A549 (cell line): ENCODE measurements at regions not wholly inside any gene's neighbourhood (a gene's known extent, or its start where the extent isn't known, plus 50 kb on each side); places are given as distances from the start of the nearest gene placed in this dataset.

Experiments
- CTCF ChIP-seq: fragments of >200 bp; sonication (Bioruptor Twin); formaldehyde crosslinking; IDR thresholded peaks from 3 replicates; pipeline ENCODE4 v1.5.1; 2016
- ELK1 ChIP-seq: fragments of 150-350 bp; IDR thresholded peaks from 2 replicates; pipeline ENCODE4 v1.6.1; 2014; ENCODE audit warnings: low read depth, mild to moderate bottlenecking, low read length
- EP300 ChIP-seq, 2 experiments: fragments of >200 bp; sonication (Bioruptor Twin); formaldehyde crosslinking; IDR thresholded peaks; 2 replicates in 1 of 2; 3 replicates in 1 of 2; pipeline ENCODE4 v1.6.1; 2016 to 2017
- HOXA7 ChIP-seq: fragments of 250-450 bp; sonication (Bioruptor Pico); IDR thresholded peaks from 2 replicates; pipeline ENCODE4 v1.5.0; 2020; ENCODE audit warnings: mild to moderate bottlenecking, moderate library complexity
- JUN ChIP-seq, 2 experiments: fragments of >200 bp; sonication (Bioruptor Twin); formaldehyde crosslinking; IDR thresholded peaks; 2 replicates in 1 of 2; 3 replicates in 1 of 2; pipeline ENCODE4 v1.6.1; 2016 to 2017
- KDM1A ChIP-seq: fragments of 200-600 bp; sonication (generic); IDR thresholded peaks from 2 replicates; pipeline ENCODE4 v1.6.1; 2016; ENCODE audit warnings: low read depth, mild to moderate bottlenecking
- NFE2L2 ChIP-seq: fragments of 150-350 bp; conservative IDR thresholded peaks from 2 replicates; pipeline ENCODE4 v1.6.1; 2014; ENCODE audit warnings: low read length
- NR3C1 ChIP-seq: fragments of >200 bp; sonication (Bioruptor Twin); formaldehyde crosslinking; IDR thresholded peaks from 3 replicates; pipeline ENCODE4 v1.6.1; 2017
- PHF8 ChIP-seq: fragments of 200-600 bp; sonication (generic); IDR thresholded peaks from 2 replicates; pipeline ENCODE4 v1.6.1; 2016; ENCODE audit warnings: low read depth, mild to moderate bottlenecking, antibody characterized with exemption, moderate library complexity, borderline replicate concordance
- POLR2A ChIP-seq: IDR thresholded peaks from 2 replicates; pipeline ENCODE4 v1.6.1; 2012; ENCODE audit warnings: mild to moderate bottlenecking, low read length
- REST ChIP-seq: fragments of 200-600 bp; sonication (generic); IDR thresholded peaks from 2 replicates; pipeline ENCODE4 v1.6.1; 2016; ENCODE audit warnings: antibody characterized with exemption, mild to moderate bottlenecking, moderate library complexity
- RNF2 ChIP-seq: fragments of 200-600 bp; sonication (generic); IDR thresholded peaks from 2 replicates; pipeline ENCODE4 v1.6.1; 2016; ENCODE audit warnings: low read depth, mild to moderate bottlenecking, antibody characterized with exemption, moderate library complexity, borderline replicate concordance
- SREBF2 ChIP-seq: fragments of 450-650 bp; IDR thresholded peaks from 2 replicates; pipeline ENCODE4 v1.6.1; 2014; ENCODE audit warnings: mild to moderate bottlenecking, moderate library complexity
- TP53 ChIP-seq: fragments of 250-450 bp; sonication (Bioruptor Pico); IDR thresholded peaks from 2 replicates; pipeline ENCODE4 v1.5.0; 2021; ENCODE audit warnings: mild to moderate bottlenecking, moderate library complexity

GRCh38 chr3:170784406-170784805 lies 85.6 kb downstream of the RPL22L1 start:
- TF ChIP-seq CTCF (no peak), POLR2A (no peak), PHF8 (no peak), ELK1 (no peak), NFE2L2 (no peak), SREBF2 (no peak), REST (no peak), HOXA7 (CRISPR knock-in tag) (no peak), KDM1A (no peak), NR3C1 (no peak), JUN (IDR thresholded peaks at IDR 0.05) (no peak), EP300 (IDR thresholded peaks at IDR 0.05) (no peak), TP53 (CRISPR knock-in tag) (no peak), RNF2 (no peak)
